DND-41 (cell line): ENCODE measurements at regions not wholly inside any gene's neighbourhood (a gene's known extent, or its start where the extent isn't known, plus 50 kb on each side); places are given as distances from the start of the nearest gene placed in this dataset.

Source experiments
- ATAC-seq: fragments of 200-7000 bp; cut with Tn5 transposase; 3 replicates; pipeline ENCODE4 v1.9.1; 2021; ENCODE audit warnings: low read depth; ENCODE audit not compliant: insufficient read depth
- DNase-seq: peaks from one replicate; pipeline ENCODE4 v3.0.0-alpha.2; 2020
- H2AFZ ChIP-seq: 2 replicates; pipeline ENCODE4 v1.6.0; 2012; ENCODE audit warnings: low read depth, low read length
- H3K27ac ChIP-seq: 2 replicates; pipeline ENCODE4 v1.5.1; 2012; ENCODE audit warnings: low read length, inconsistent platforms
- H3K27me3 ChIP-seq: fragments of 200-600 bp; sonication (generic); 2 replicates; pipeline ENCODE4 v1.6.0; 2012; ENCODE audit warnings: low read length, mild to moderate bottlenecking, inconsistent platforms; ENCODE audit not compliant: insufficient read depth, poor library complexity
- H3K36me3 ChIP-seq: 2 replicates; pipeline ENCODE4 v1.5.1; 2012; ENCODE audit warnings: low read length, inconsistent platforms; ENCODE audit not compliant: insufficient read depth
- H3K4me1 ChIP-seq: 2 replicates; pipeline ENCODE4 v1.5.1; 2012; ENCODE audit warnings: mild to moderate bottlenecking, low read length; ENCODE audit not compliant: insufficient read depth
- H3K4me2 ChIP-seq: 2 replicates; pipeline ENCODE4 v1.6.0; 2012; ENCODE audit warnings: mild to moderate bottlenecking, moderate library complexity, low read length, inconsistent platforms; ENCODE audit not compliant: insufficient read depth
- H3K4me3 ChIP-seq, 2 experiments: fragments of 200-600 bp in 1 of 2; shearing (Covaris generic) in 1 of 2; 2 replicates each; pipeline ENCODE4 v1.5.1; 2012 to 2016; ENCODE audit warnings: inconsistent platforms in 2 of 2, low read length in 2 of 2, mild to moderate bottlenecking in 2 of 2, low read depth in 1 of 2, moderate library complexity in 1 of 2
- H3K79me2 ChIP-seq: 2 replicates; pipeline ENCODE4 v1.6.0; 2012; ENCODE audit warnings: low read length, inconsistent platforms; ENCODE audit not compliant: insufficient read depth
- H3K9ac ChIP-seq: 2 replicates; pipeline ENCODE4 v1.6.0; 2012; ENCODE audit warnings: low read depth, mild to moderate bottlenecking, inconsistent platforms, low read length, moderate library complexity
- H3K9me3 ChIP-seq: 2 replicates; pipeline ENCODE4 v1.5.1; 2012; ENCODE audit warnings: low read length, moderate library complexity, mild to moderate bottlenecking, inconsistent platforms; ENCODE audit not compliant: insufficient read depth, severe bottlenecking
- H4K20me1 ChIP-seq: 2 replicates; pipeline ENCODE4 v1.6.0; 2012; ENCODE audit warnings: low read length; ENCODE audit not compliant: insufficient read depth
- CTCF ChIP-seq: IDR thresholded peaks from 2 replicates; pipeline ENCODE4 v1.5.1; 2012; ENCODE audit warnings: borderline replicate concordance, low read length, moderate library complexity, mild to moderate bottlenecking; ENCODE audit not compliant: poor library complexity, severe bottlenecking; ENCODE audit errors: extremely low read depth
- EZH2 ChIP-seq: IDR thresholded peaks from 3 replicates; pipeline ENCODE4 v1.6.1; 2012; ENCODE audit warnings: borderline replicate concordance, low read depth, mild to moderate bottlenecking, moderate library complexity, low read length, inconsistent platforms; ENCODE audit not compliant: severe bottlenecking

DNA sequence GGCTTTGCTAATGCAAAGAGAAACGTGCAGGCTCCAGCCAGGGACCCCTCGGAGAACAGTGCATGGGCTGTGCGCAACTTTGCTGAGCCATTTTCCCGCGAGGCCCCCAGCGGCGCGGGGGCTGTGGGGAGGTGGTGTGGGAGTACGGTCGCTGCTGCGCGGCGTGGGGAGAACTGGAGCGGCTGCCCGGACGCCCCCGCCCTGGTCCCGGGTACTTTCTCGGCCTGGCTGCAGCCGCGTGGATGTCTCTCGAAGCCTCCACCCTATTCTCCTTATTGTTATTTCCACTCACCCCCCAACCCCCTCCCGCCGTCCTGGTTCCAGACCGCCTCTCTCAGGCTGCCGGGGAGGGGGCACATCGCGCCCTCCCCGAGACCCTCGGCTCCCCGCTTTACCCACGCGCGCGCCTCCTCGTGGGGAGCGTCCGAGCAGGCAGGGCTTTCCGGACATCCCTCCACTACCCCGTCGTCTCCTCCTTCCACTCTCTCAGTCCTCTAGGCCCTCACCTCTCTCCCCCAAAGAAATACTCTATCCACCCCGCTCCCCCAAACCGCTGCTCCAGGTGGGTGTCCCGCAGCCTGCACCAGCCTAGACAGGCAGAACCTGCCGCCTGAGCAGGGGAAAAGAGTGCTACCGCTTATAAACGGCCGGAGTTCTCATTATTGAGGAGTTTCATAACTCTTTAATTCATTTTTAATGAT lies 68.6 kb upstream of the TBCA start:
- no peaks in the 10 kb centered on the region for H3K27me3 ChIP-seq
- H3K4me2 ChIP-seq = no peak overlapping the region
- no peak overlapping the region for H3K4me3 ChIP-seq
- no peak overlapping the region for H3K27ac ChIP-seq
- TF ChIP-seq EZH2 = no peak
- TF ChIP-seq CTCF = no peak
- ATAC-seq = no peak
- no peaks in the 10 kb centered on the region for H4K20me1 ChIP-seq
- H3K9ac ChIP-seq = no peak overlapping the region
- no peaks in the 10 kb centered on the region for H3K9me3 ChIP-seq
- no peaks in the 10 kb centered on the region for H3K4me1 ChIP-seq
- no peak for DNase-seq
- no peak overlapping the region for H2AFZ ChIP-seq
- H3K36me3 ChIP-seq = no peaks in the 10 kb centered on the region
- H3K79me2 ChIP-seq = no peaks in the 10 kb centered on the region

DNA sequence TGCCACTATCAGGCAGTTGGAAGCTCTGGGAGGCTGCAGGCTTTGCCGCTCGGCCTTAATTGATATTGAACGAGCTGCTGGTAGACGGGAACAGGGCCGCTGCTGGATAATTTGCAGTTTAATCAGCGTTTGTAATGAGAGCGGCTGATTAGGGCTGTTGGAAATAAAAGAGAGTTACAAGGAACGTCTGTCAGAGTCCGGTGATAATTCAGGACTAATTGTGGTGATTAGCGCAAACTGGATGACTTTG lies 68.2 kb upstream of the TBCA start:
- Histone ChIP-seq H2AFZ (no peak overlapping the region), H3K9me3 (no peaks in the 10 kb centered on the region), H3K27me3 (no peaks in the 10 kb centered on the region), H4K20me1 (no peaks in the 10 kb centered on the region), H3K4me1 (no peaks in the 10 kb centered on the region), H3K79me2 (no peaks in the 10 kb centered on the region), H3K27ac (no peak overlapping the region), H3K9ac (no peak overlapping the region), H3K4me2 (no peak overlapping the region), H3K4me3 (no peak overlapping the region), H3K36me3 (no peaks in the 10 kb centered on the region)
- ATAC-seq (no peak), DNase-seq (no peak)
- no peak for TF ChIP-seq CTCF
- TF ChIP-seq EZH2 = no peak

DNA sequence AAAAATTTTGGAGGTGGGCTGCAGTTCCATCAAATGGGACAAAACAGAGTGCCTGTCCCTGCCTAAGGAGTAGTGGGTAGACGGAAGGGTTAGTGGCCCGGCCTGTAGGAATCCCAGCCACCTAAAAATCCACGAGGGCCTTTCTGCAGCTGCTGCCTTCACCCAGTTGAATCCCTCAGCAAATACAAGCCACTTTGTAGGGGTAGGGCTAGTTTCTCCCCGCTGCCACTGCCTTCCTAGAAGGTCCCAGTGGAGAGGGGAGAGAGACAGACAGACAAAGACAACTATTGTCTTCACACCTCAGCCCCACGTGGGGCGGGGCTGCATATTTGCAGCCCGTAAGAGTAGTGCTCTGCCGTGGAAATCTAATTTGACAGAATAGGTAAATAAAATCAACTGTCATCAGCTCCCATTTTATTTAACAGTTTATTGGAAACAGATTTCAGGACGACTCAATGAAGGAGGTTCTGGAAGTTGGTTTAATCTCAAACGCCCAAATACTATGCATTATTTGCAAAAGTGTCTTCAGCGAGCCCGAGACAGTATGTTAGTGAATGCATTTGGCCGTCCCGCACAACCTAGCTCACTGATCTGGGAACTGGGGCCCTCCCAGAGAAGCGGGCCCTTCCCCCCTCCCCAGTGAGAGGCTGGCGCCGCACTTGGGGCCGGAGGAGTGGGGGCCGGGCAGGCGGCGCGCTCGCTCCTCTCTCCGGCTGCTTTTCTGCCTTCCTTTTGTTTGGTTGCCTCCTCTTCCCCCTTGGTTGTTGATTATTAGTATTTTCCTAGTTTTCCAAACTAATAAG lies 67.6 kb upstream of the TBCA start:
- no peaks in the 10 kb centered on the region for H3K4me1 ChIP-seq
- no peak for ATAC-seq
- no peaks in the 10 kb centered on the region for H4K20me1 ChIP-seq
- TF ChIP-seq EZH2 (no peak), CTCF (no peak)
- DNase-seq = no peak
- H3K4me3 ChIP-seq = no peak overlapping the region
- H3K36me3 ChIP-seq = no peaks in the 10 kb centered on the region
- no peak overlapping the region for H2AFZ ChIP-seq
- no peaks in the 10 kb centered on the region for H3K27me3 ChIP-seq
- no peak overlapping the region for H3K27ac ChIP-seq
- no peak overlapping the region for H3K4me2 ChIP-seq
- no peaks in the 10 kb centered on the region for H3K9me3 ChIP-seq
- H3K9ac ChIP-seq = no peak overlapping the region
- H3K79me2 ChIP-seq = no peaks in the 10 kb centered on the region
